Adrenal gland (tissue), 9 donors: ENCODE measurements at regions not wholly inside any gene's neighbourhood (a gene's known extent, or its start where the extent isn't known, plus 50 kb on each side); places are given as distances from the start of the nearest gene placed in this dataset.

Source experiments
- DNase-seq, 7 donors: peaks; one replicate each; pipeline ENCODE4 v3.0.0-alpha.2; 2019 to 2020
- H3K27ac ChIP-seq, 5 donors: fragments of 200-600 bp; sonication (generic) in 4 of 5; 1 replicate in 3 of 5; 2 replicates in 2 of 5; pipeline versions ENCODE4 v1.5.1 to v1.8.0; 2016 to 2020; ENCODE audit warnings: mild to moderate bottlenecking in 1 of 5
- H3K27me3 ChIP-seq: fragments of 200-600 bp; 2 replicates; pipeline ENCODE4 v1.8.0; 2021
- H3K36me3 ChIP-seq, 2 donors: fragments of 200-600 bp; replicated peaks in 1 of 2; 1 replicate in 1 of 2; 2 replicates in 1 of 2; pipeline versions ENCODE4 v1.5.1 to v1.8.0; 2018 to 2022
- H3K4me1 ChIP-seq, 2 donors: fragments of 200-600 bp; replicated peaks in 1 of 2; 1 replicate in 1 of 2; 2 replicates in 1 of 2; pipeline versions ENCODE4 v1.5.1 to v1.8.0; 2018 to 2021
- H3K4me3 ChIP-seq, 4 donors: fragments of 200-600 bp; sonication (generic) in 3 of 4; one replicate each; pipeline ENCODE4 v1.5.1; 2016 to 2018
- H3K9me3 ChIP-seq, 3 donors: fragments of 200-600 bp; sonication (generic) in 1 of 3; replicated peaks in 1 of 3; 1 replicate in 2 of 3; 2 replicates in 1 of 3; pipeline versions ENCODE4 v1.5.1 to v1.8.0; 2016 to 2021
- POLR2A ChIP-seq, 2 donors: fragments of 450-650 bp; IDR thresholded peaks; one replicate each; pipeline ENCODE4 v1.6.1; 2017; ENCODE audit warnings: antibody characterized with exemption in 2 of 2, mild to moderate bottlenecking in 2 of 2, moderate library complexity in 1 of 2
- WGBS, 4 donors: extraction: QIAGEN DNeasy Blood & Tissue Kit in 2 of 4; methylation state at CpG; one replicate each; pipeline versions ENCODE4 v1.1.5 to v1.1.7; 2013 to 2017; 5-methylcytosine and 5-hydroxymethylcytosine counted together
- intact Hi-C, 2 donors: fragments of 100-400 bp; cut with DNase I; formaldehyde crosslinking; loops; one replicate each; pipeline versions ENCODE4 v1.14.1 to v1.15.0; 2022 to 2023
- TF ChIP-seq, protein P1 (sequence below), 6 experiments: fragments of 450-650 bp in 4 of 6; fragments of 200-600 bp in 2 of 6; sonication (generic) in 1 of 6; IDR thresholded peaks; 1 replicate in 5 of 6; 2 replicates in 1 of 6; pipeline versions ENCODE4 v1.5.1 to v1.8.0; 2016 to 2021; ENCODE audit warnings: antibody characterized with exemption in 6 of 6, mild to moderate bottlenecking in 2 of 6, moderate library complexity in 1 of 6
- donor health status: healthy with polysubstance abuse.
- donor health status: Bipolar disorder and iron deficiency.
- donor health status: DM: yes; HTN: yes; CAD: no.
- donor health status: DM: no; HTN: no; CAD: no.
- donor health status: DM: no; HTN: no; CAD: no.

DNA sequence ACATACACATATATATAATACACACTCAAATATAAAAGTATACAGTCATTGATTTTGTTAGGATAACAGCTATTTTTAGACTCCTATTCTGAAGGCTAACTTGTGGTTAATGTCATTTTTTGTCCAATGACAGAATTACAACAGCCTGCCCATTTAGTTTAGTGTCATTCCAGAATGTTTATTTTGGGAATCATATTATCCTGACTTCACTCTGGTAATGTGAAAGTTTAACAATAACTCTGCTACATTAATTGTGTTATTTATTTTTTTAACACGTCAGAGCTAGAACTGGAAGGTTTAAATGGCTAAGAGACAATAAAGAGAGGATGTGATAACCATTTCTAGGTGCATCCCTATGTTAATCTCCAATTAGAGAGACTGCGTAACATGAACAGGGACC lies 648.1 kb downstream of the USP25 start:
- Histone ChIP-seq H3K27ac (no peak overlapping the region), H3K4me1 (peaks cover 0 to 9% of the 10 kb centered on the region in 2 donors), H3K27me3 (no peaks in the 10 kb centered on the region), H3K36me3 (no peaks in the 10 kb centered on the region), H3K9me3 (no peaks in the 10 kb centered on the region), H3K4me3 (no peak overlapping the region)
- 77 to 86% (median 80%) methylated on average over 2 of the region's 2 CpGs for WGBS, 4 donors
- DNase-seq: no peak
- TF ChIP-seq, protein P1, sequence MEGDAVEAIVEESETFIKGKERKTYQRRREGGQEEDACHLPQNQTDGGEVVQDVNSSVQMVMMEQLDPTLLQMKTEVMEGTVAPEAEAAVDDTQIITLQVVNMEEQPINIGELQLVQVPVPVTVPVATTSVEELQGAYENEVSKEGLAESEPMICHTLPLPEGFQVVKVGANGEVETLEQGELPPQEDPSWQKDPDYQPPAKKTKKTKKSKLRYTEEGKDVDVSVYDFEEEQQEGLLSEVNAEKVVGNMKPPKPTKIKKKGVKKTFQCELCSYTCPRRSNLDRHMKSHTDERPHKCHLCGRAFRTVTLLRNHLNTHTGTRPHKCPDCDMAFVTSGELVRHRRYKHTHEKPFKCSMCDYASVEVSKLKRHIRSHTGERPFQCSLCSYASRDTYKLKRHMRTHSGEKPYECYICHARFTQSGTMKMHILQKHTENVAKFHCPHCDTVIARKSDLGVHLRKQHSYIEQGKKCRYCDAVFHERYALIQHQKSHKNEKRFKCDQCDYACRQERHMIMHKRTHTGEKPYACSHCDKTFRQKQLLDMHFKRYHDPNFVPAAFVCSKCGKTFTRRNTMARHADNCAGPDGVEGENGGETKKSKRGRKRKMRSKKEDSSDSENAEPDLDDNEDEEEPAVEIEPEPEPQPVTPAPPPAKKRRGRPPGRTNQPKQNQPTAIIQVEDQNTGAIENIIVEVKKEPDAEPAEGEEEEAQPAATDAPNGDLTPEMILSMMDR (IDR thresholded peaks at IDR 0.05): no peak
- TF ChIP-seq POLR2A (IDR thresholded peaks at IDR 0.05): no peak
- intact Hi-C loops: no loop called here

DNA sequence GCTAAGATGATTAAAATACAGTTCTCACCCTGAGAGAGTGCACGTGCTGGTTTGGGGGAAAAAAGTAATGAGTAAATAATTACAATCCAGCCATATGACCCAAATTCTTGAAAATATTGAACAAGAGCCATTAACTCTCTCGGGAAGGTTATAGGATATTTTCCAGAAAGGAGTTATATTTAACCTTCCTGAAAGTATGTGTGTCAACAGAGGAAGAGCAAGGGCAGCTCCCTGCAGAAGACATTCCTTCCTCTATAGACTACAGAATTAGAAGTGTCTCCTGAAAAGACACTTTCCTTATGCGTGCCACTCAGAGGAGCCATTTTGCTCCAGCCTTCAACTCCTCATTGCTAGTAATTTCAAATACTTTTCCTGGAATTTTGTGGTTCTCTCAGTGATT lies 648.7 kb downstream of the USP25 start:
- H3K27ac ChIP-seq: no peak overlapping the region
- intact Hi-C loops: no loop called here

DNA sequence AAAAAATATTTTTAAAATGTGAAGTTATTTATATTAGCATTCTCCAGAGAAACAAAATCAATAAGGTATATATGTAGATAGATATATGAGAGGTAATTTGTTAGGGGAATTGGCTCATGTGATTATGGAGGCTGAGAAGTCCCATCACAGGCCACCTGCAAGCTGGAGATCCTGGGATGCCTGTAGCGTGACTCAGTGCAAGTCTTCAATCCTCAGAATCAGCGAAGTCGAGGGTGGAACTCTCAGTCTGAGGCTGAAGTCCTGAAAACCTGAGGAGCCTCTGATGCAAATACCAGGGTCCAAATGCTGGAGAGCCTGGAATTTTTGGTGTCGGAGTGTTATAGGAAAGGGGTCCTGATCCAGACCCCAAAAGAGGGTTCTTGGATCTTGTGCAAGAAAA lies 658.5 kb downstream of the USP25 start:
- no peak for DNase-seq

More for the DNA sequence above, 648.7 kb downstream of the USP25 start:
- H3K4me1 ChIP-seq: peaks cover 0 to 9% of the 10 kb centered on the region in 2 donors
- no peaks in the 10 kb centered on the region for H3K36me3 ChIP-seq
- TF ChIP-seq, protein P1 (IDR thresholded peaks at IDR 0.05): no peak
- no peak for TF ChIP-seq POLR2A (IDR thresholded peaks at IDR 0.05)
- H3K4me3 ChIP-seq: no peak overlapping the region
- WGBS, 4 donors: 57 to 66% (median 61%) methylated on average over 3 of the region's 3 CpGs
- no peaks in the 10 kb centered on the region for H3K9me3 ChIP-seq
- no peak for DNase-seq
- no peaks in the 10 kb centered on the region for H3K27me3 ChIP-seq

DNA sequence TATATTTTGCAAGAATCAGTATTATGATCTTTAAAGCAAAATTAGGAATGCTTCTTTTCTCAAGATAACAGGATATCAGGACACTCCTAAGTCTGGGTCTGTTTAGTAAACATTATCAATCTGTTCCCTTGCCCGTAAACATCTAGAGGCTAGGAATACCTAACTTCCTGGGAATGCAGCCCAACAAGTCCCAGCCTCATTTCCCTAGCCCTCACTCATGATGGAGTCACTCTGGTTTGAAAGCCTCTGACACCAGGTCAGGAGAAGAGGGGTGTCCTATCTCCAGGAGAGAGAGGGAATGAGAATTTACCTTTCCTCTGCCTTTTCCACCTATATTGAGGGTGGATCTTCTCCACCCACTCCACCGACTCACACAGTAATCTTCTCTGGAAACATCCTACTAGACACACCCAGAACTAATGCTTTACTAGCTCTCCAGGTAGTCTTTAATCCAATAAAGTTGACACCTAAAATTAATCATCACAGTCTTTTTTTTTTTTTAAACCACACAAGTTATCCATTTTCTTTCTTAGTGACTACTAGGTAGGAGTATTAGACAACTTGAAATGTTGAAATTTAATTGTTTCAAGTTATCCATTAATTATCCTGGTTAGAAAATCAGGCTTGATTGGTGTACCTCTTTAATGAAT lies 659.3 kb downstream of the USP25 start:
- Histone ChIP-seq H3K9me3 (no peaks in the 10 kb centered on the region), H3K27ac (no peak overlapping the region), H3K36me3 (no peaks in the 10 kb centered on the region), H3K4me3 (no peak overlapping the region), H3K4me1 (no peaks in the 10 kb centered on the region), H3K27me3 (no peaks in the 10 kb centered on the region)
- 92 to 96% (median 94%) methylated on average over 2 of the region's 2 CpGs for WGBS, 4 donors
- intact Hi-C loops: no loop called here
- TF ChIP-seq POLR2A (IDR thresholded peaks at IDR 0.05): no peak
- TF ChIP-seq, protein P1 (IDR thresholded peaks at IDR 0.05): no peak
- no peak for DNase-seq

More for the DNA sequence above, 658.5 kb downstream of the USP25 start:
- WGBS, 4 donors: 93 to 98% (median 96%) methylated on average over 4 of the region's 4 CpGs
- H3K27ac ChIP-seq: no peak overlapping the region
- H3K27me3 ChIP-seq: no peaks in the 10 kb centered on the region
- no peaks in the 10 kb centered on the region for H3K36me3 ChIP-seq
- H3K9me3 ChIP-seq: no peaks in the 10 kb centered on the region
- no peak overlapping the region for H3K4me3 ChIP-seq
- TF ChIP-seq, protein P1 (IDR thresholded peaks at IDR 0.05): no peak
- TF ChIP-seq POLR2A (IDR thresholded peaks at IDR 0.05): no peak
- H3K4me1 ChIP-seq: no peaks in the 10 kb centered on the region
- intact Hi-C loops: no loop called here
